AG09309 (cell line): ENCODE measurements at regions not wholly inside any gene's neighbourhood (a gene's known extent, or its start where the extent isn't known, plus 50 kb on each side); places are given as distances from the start of the nearest gene placed in this dataset.
"Not testable (repeated sequence)": the region's sequence is repeated elsewhere in the genome, so short reads cannot be mapped to it uniquely, and the experiment has no call there.

Source experiments
- DNase-seq: peaks from one replicate; pipeline ENCODE4 v3.0.0-alpha.2; 2010; ENCODE audit warnings: low read depth
- H3K4me3 ChIP-seq: 2 replicates; pipeline ENCODE4 v1.5.1; 2011; ENCODE audit warnings: mild to moderate bottlenecking, low read depth, low read length, moderate library complexity; ENCODE audit not compliant: control insufficient read depth
- TF ChIP-seq, protein P1 (sequence below): IDR thresholded peaks from 2 replicates; pipeline ENCODE4 v1.5.1; 2011; ENCODE audit warnings: mild to moderate bottlenecking, low read depth, low read length, inconsistent platforms; ENCODE audit not compliant: insufficient read depth, control insufficient read depth; ENCODE audit errors: missing control alignments

GRCh38 chr9:119877306-119877705 lies 508.1 kb upstream of the BRINP1 start:
- TF ChIP-seq, protein P1, sequence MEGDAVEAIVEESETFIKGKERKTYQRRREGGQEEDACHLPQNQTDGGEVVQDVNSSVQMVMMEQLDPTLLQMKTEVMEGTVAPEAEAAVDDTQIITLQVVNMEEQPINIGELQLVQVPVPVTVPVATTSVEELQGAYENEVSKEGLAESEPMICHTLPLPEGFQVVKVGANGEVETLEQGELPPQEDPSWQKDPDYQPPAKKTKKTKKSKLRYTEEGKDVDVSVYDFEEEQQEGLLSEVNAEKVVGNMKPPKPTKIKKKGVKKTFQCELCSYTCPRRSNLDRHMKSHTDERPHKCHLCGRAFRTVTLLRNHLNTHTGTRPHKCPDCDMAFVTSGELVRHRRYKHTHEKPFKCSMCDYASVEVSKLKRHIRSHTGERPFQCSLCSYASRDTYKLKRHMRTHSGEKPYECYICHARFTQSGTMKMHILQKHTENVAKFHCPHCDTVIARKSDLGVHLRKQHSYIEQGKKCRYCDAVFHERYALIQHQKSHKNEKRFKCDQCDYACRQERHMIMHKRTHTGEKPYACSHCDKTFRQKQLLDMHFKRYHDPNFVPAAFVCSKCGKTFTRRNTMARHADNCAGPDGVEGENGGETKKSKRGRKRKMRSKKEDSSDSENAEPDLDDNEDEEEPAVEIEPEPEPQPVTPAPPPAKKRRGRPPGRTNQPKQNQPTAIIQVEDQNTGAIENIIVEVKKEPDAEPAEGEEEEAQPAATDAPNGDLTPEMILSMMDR: no peak
- H3K4me3 ChIP-seq: no peak overlapping the region
- no peak for DNase-seq

- TF ChIP-seq, protein P1: no peak
- H3K4me3 ChIP-seq: no peak overlapping the region
- DNase-seq: no peak
These were observed 504.6 kb upstream of the BRINP1 start for GRCh38 chr9:119873877-119874276.

DNA sequence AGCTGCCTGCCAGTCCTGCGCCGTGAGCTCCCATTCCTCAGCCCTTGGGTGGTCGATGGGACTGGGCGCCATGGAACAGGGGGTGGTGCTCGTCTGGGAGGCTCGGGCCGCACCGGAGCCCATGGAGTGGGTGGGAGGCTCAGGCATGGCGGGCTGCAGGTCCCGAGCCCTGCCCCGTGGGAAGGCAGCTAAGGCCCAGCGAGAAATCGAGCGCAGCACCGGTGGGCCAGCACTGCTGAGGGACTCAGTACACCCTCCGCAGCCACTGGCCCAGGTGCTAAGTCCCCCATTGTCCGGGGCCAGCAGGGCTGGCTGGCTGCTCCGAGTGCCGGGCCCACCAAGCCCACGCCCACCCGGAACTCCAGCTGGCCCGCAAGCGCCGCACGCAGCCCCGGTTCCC lies 501.0 kb upstream of the BRINP1 start:
- DNase-seq, H3K4me3 ChIP-seq: not testable (repeated sequence)

DNA sequence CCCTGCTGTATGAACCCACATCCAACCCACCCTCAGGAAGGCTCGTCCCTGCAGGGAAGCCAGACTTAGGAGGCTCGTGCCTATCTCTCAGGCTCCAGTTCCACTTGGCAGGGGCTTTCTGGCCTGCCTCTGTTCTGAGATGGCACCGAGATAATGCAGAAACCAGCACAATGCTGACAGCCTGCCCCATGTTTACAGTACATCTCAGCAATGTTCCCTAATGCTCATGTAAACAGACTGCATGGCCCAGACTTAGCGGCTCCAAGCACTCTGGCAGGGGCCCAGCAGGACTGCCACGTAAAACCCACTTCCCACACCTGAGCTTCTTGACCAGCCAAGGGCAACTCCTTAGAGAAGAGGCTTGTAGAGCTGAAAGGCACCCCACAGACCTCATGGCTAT lies 499.5 kb upstream of the BRINP1 start:
- TF ChIP-seq, protein P1: no peak
- H3K4me3 ChIP-seq: no peak overlapping the region
- no peak for DNase-seq

DNA sequence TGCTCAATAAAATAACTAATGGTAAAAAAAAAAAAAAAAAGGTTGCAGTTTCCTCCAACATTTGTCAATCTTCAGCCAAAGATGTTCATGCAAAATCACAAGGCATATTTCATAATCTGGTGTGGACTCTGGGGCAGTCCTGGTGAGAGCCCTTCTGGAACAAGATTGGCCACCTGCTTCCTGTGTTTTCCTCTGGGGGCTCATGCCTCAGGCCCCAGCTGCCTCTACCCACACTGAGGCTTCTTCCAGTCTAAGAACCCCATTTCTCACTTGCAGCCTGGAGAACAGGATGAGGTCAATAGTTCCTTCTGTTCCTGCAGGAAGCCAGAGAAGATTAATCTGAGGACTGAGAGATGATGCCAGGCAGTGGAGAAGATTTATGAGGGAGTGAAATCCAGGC lies 492.6 kb upstream of the BRINP1 start:
- no peak overlapping the region for H3K4me3 ChIP-seq
- DNase-seq: no peak
- TF ChIP-seq, protein P1: no peak

DNA sequence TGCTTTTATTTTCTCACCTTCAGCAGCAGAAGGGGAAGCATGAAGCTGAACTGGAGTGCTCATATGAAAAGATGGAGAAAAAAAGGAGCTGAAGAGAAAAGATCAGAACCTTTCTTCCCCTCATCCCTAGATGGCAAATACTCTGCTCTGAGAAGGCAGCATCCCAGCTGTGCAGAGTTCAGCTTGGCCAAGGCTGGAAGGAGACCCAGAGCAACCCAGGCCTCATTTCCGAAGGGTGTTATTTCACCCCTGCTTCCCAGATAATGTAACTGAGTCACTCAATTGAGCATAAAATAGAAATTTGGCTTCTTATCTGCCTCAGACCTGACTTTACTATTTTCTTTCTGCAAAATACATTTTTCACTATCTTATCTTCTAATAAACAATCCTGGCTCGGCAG lies 489.9 kb upstream of the BRINP1 start:
- H3K4me3 ChIP-seq: no peak overlapping the region
- DNase-seq: no peak
- TF ChIP-seq, protein P1: no peak

DNA sequence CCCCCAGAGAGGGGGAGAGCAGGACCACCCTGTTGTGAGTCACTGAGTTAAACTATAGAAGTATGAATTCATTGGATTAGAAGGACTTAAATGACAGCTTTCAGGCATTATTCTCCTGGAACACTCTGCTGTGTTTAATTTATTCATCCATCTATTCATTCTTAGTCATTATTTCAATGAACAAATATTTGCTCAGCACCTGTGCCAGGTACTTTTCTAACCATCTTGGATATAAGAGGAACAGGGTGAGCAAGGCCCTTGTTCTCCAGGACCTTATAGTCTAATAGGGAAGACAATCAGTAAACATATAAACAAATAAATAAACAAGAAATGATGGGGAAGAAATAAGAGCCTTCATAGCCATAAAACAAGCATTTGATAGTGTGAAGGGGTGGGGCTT lies 483.9 kb upstream of the BRINP1 start:
- H3K4me3 ChIP-seq: no peak overlapping the region
- no peak for DNase-seq
- TF ChIP-seq, protein P1: no peak
